ENCODE measurements at regions not wholly inside any gene's neighbourhood (a gene's known extent, or its start where the extent isn't known, plus 50 kb on each side); places are given as distances from the start of the nearest gene placed in this dataset.

- H3K9me3 ChIP-seq (ENCODE audit: insufficient read depth, low read length), result no peaks in the 10 kb centered on the region
- H3K79me2 ChIP-seq (ENCODE audit: low read length), result no peaks in the 10 kb centered on the region
- H3K4me3 ChIP-seq (ENCODE audit: low read length), result no peak overlapping the region
- no peak overlapping the region for H3K9ac ChIP-seq (ENCODE audit: low read length)
- H3K4me2 ChIP-seq (ENCODE audit: low read length), result no peak overlapping the region
- peaks cover 3% of the 10 kb centered on the region for H3K4me1 ChIP-seq (ENCODE audit: low read length)
- no peaks in the 10 kb centered on the region for H4K20me1 ChIP-seq (ENCODE audit: insufficient read depth, low read length)
- H3K27me3 ChIP-seq (ENCODE audit: low read depth, low read length), result no peaks in the 10 kb centered on the region
- peaks cover 6% of the 10 kb centered on the region for H3K36me3 ChIP-seq (replicated peaks; ENCODE audit: low read depth, low read length)
- no peak overlapping the region for H3K27ac ChIP-seq (ENCODE audit: low read length)
- no peak for TF ChIP-seq EZH2phosphoT487 (IDR thresholded peaks at IDR 0.05; ENCODE audit: low read depth)
- TF ChIP-seq CTCF (IDR thresholded peaks at IDR 0.05; ENCODE audit: low read depth, low read length), result no peak
- no peak overlapping the region for H2AFZ ChIP-seq (ENCODE audit: low read depth, low read length)
Observed at GRCh38 chr12:132439333-132439904, 50.5 kb upstream of the FBRSL1 start.

- H3K4me3 ChIP-seq (ENCODE audit: low read length), result no peak overlapping the region
- no peaks in the 10 kb centered on the region for H3K27me3 ChIP-seq (ENCODE audit: low read depth, low read length)
- TF ChIP-seq EZH2phosphoT487 (IDR thresholded peaks at IDR 0.05; ENCODE audit: low read depth) (no peak), CTCF (IDR thresholded peaks at IDR 0.05; ENCODE audit: low read depth, low read length) (no peak)
- H3K4me1 ChIP-seq (ENCODE audit: low read length), result no peaks in the 10 kb centered on the region
- H3K4me2 ChIP-seq (ENCODE audit: low read length), result no peak overlapping the region
- H4K20me1 ChIP-seq (ENCODE audit: insufficient read depth, low read length), result no peaks in the 10 kb centered on the region
- H3K9ac ChIP-seq (ENCODE audit: low read length), result no peak overlapping the region
- H3K79me2 ChIP-seq (ENCODE audit: low read length), result no peaks in the 10 kb centered on the region
- H3K9me3 ChIP-seq (ENCODE audit: insufficient read depth, low read length), result no peaks in the 10 kb centered on the region
- H2AFZ ChIP-seq (ENCODE audit: low read depth, low read length), result no peak overlapping the region
- peaks cover under 1% of the 10 kb centered on the region for H3K36me3 ChIP-seq (replicated peaks; ENCODE audit: low read depth, low read length)
- no peak overlapping the region for H3K27ac ChIP-seq (ENCODE audit: low read length)
Observed at GRCh38 chr12:132438726-132439125, 51.2 kb upstream of the FBRSL1 start.

GRCh38 chr12:132437943-132438700 lies 51.8 kb upstream of the FBRSL1 start:
- Histone ChIP-seq H3K27me3 (ENCODE audit: low read depth, low read length) (no peaks in the 10 kb centered on the region), H3K4me2 (ENCODE audit: low read length) (no peak overlapping the region), H3K9me3 (ENCODE audit: insufficient read depth, low read length) (no peaks in the 10 kb centered on the region), H3K36me3 (replicated peaks; ENCODE audit: low read depth, low read length) (no peaks in the 10 kb centered on the region), H3K4me3 (ENCODE audit: low read length) (no peak overlapping the region), H2AFZ (ENCODE audit: low read depth, low read length) (no peak overlapping the region), H4K20me1 (ENCODE audit: insufficient read depth, low read length) (no peaks in the 10 kb centered on the region), H3K4me1 (ENCODE audit: low read length) (no peaks in the 10 kb centered on the region), H3K27ac (ENCODE audit: low read length) (no peak overlapping the region), H3K9ac (ENCODE audit: low read length) (no peak overlapping the region), H3K79me2 (ENCODE audit: low read length) (no peaks in the 10 kb centered on the region)
- TF ChIP-seq EZH2phosphoT487 (IDR thresholded peaks at IDR 0.05; ENCODE audit: low read depth) (no peak), CTCF (IDR thresholded peaks at IDR 0.05; ENCODE audit: low read depth, low read length) (no peak)

GRCh38 chr12:132437252-132437932 lies 52.6 kb upstream of the FBRSL1 start:
- no peaks in the 10 kb centered on the region for H3K9me3 ChIP-seq (ENCODE audit: insufficient read depth, low read length)
- H3K36me3 ChIP-seq (replicated peaks; ENCODE audit: low read depth, low read length), result no peaks in the 10 kb centered on the region
- H3K27ac ChIP-seq (ENCODE audit: low read length), result no peak overlapping the region
- H3K4me1 ChIP-seq (ENCODE audit: low read length), result no peaks in the 10 kb centered on the region
- no peak overlapping the region for H2AFZ ChIP-seq (ENCODE audit: low read depth, low read length)
- H4K20me1 ChIP-seq (ENCODE audit: insufficient read depth, low read length), result no peaks in the 10 kb centered on the region
- no peaks in the 10 kb centered on the region for H3K79me2 ChIP-seq (ENCODE audit: low read length)
- no peaks in the 10 kb centered on the region for H3K27me3 ChIP-seq (ENCODE audit: low read depth, low read length)
- H3K4me2 ChIP-seq (ENCODE audit: low read length), result no peak overlapping the region
- H3K9ac ChIP-seq (ENCODE audit: low read length), result no peak overlapping the region
- no peak overlapping the region for H3K4me3 ChIP-seq (ENCODE audit: low read length)
- TF ChIP-seq CTCF (IDR thresholded peaks at IDR 0.05; ENCODE audit: low read depth, low read length) (no peak), EZH2phosphoT487 (IDR thresholded peaks at IDR 0.05; ENCODE audit: low read depth) (no peak)
